ENCODE measurements at regions not wholly inside any gene's neighbourhood (a gene's known extent, or its start where the extent isn't known, plus 50 kb on each side); places are given as distances from the start of the nearest gene placed in this dataset.
"Not testable (repeated sequence)": the region's sequence is repeated elsewhere in the genome, so short reads cannot be mapped to it uniquely, and the experiment has no call there.

DNA sequence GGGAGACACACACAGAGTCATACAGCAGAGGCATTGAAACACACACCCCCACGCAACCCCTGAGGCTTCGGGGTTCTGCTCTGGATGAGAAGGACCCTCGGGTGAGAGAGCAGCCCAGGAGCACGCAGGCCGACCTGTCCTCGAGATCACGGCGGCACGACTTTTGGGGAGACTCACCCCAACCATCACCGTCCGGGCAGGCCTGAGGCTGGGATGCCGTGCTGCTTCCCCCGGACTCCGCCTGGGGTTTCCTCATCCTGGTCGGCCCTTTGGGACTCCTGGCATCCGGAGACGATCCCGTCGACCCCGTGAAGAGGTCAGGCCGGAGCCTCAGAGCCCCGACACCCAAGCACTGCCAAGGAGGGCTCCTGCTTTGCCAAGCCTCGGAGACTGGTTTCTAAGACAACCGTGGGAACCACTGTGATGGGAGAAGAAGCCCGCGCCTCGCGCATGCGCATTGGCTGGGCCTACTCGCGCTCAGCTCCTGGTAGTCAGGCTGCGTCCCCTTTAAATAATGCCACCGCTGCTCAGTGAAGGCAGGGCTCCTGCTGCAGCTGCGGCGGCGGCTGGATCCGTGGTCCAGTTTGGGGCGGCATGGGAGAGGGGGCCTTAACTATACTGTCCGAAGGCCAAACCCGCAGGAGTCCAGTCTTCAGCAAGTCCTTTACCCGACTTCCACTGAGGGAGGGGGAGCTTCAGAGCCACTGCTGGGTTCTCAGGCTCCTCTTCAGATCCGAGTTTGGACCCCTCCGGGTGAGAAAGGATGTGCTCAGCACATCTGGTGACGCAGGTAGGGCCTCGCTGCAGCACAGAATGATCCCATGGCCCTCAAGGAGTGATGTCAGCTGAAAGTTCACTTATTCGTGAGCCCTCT, 171.4 kb upstream of the ZNF337 start:
- H3K4me1 Mint-ChIP-seq = no peaks in the 10 kb centered on the region
- H3K27me3 Mint-ChIP-seq (ENCODE audit: low read depth) = peaks cover 81% of the 10 kb centered on the region
- H3K9me3 Mint-ChIP-seq = no peaks in the 10 kb centered on the region
- H3K36me3 Mint-ChIP-seq (ENCODE audit: low read depth) = no peaks in the 10 kb centered on the region
- peak overlapping the region; percentile 59 to 73 (median 67) for H3K4me3 Mint-ChIP-seq
- TF ChIP-seq, protein P1, sequence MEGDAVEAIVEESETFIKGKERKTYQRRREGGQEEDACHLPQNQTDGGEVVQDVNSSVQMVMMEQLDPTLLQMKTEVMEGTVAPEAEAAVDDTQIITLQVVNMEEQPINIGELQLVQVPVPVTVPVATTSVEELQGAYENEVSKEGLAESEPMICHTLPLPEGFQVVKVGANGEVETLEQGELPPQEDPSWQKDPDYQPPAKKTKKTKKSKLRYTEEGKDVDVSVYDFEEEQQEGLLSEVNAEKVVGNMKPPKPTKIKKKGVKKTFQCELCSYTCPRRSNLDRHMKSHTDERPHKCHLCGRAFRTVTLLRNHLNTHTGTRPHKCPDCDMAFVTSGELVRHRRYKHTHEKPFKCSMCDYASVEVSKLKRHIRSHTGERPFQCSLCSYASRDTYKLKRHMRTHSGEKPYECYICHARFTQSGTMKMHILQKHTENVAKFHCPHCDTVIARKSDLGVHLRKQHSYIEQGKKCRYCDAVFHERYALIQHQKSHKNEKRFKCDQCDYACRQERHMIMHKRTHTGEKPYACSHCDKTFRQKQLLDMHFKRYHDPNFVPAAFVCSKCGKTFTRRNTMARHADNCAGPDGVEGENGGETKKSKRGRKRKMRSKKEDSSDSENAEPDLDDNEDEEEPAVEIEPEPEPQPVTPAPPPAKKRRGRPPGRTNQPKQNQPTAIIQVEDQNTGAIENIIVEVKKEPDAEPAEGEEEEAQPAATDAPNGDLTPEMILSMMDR (IDR thresholded peaks at IDR 0.05; ENCODE audit: unreplicated experiment in 3 of 3) = no peak
- no peak overlapping the region for H3K27ac Mint-ChIP-seq

DNA sequence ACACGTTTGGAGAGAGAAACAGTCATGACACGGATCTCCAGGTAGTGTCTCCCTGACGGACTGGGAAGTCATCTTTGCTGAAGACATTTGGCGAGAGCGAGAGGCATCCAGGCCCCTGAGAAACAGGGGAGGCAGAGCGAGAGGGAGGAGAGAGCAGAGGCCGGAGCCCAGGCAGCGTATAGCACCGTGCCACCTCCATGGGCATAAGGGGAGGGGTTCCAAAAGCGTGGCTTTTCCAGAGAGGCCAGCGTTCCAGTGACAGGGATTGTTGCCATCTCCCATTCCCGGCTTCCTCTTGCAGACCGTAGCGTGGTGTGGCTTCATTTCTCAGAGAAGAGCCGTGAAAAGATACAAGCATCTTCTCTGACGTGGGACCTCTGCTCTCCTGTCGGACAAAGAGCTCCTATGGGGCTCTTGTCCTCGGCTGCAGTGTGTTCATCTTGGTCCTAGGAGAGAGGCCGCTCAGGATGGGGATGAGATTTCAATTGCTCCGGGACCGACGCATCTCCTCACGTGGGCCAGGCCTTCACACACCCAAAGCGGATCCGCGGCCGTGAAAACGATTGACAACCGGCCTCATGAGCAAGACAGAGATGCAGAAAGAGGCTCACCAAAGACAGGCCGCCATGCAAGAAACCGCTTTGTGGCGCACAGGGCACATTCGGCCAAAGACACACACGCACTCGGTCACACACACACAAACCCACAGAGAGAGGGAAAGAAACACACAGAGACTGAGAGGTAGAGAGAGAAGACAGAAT, 170.5 kb upstream of the ZNF337 start:
- not testable (repeated sequence) for H3K36me3 Mint-ChIP-seq (ENCODE audit: low read depth); H3K4me1 Mint-ChIP-seq

DNA sequence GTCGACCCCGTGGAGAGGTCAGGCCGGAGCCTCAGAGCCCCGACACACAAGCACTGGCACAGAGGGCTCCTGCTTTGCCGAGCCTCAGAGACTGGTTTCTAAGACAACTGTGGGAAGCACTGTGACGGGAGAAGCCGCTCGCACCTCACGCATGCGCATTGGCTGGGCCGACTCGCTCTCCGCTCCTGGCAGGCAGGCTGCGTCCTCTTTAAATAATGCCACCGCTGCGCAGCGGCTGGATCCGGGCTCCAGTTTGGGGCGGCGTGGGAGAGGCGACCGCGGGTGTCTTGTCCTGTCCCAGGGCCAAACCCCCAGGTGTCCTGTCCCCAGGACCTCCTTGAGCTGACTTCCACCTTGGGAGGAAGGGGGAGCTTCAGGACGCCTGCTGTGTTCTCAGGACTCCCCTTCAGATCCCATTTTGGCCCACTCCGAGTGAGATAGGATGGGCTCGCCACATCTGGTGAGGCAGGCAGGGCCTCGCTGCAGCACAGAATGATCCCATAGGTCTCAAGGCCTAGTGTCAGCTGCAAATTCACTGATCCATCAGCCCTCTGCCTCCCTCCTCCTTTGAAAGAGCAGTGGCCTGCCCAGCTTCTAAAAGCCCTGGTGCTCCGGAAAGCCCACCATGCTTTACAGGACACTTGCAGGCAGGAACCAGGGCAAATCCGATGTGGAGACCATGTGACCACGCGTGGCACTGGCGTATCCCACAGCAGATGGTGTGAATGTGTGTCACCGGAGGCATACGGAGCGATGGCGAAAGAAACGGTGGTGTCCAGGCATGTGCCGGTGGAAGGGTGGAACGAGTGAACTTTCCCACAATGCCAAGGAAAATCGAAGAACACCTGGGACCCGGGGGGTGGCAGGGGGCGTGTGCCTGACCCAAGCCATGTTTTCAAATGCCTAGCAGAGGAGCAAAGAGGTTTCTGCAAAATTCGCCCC, 169.3 kb upstream of the ZNF337 start:
- TF ChIP-seq, protein P1 (IDR thresholded peaks at IDR 0.05; ENCODE audit: unreplicated experiment in 3 of 3) = no peak
- Mint-ChIP-seq H3K9me3 (no peaks in the 10 kb centered on the region), H3K27me3 (ENCODE audit: low read depth) (peaks cover 93% of the 10 kb centered on the region), H3K4me1 (peaks cover 12% of the 10 kb centered on the region), H3K36me3 (ENCODE audit: low read depth) (no peaks in the 10 kb centered on the region), H3K27ac (no peak overlapping the region), H3K4me3 (peak overlapping the region; percentile 59 to 73 (median 71))

More for the DNA sequence above, 170.5 kb upstream of the ZNF337 start:
- H3K9me3 Mint-ChIP-seq, H3K27ac Mint-ChIP-seq: not testable (repeated sequence)
- H3K27me3 Mint-ChIP-seq (ENCODE audit: low read depth) = peaks cover 89% of the 10 kb centered on the region
- peak overlapping the region; percentile 51 to 73 (median 67) for H3K4me3 Mint-ChIP-seq

DNA sequence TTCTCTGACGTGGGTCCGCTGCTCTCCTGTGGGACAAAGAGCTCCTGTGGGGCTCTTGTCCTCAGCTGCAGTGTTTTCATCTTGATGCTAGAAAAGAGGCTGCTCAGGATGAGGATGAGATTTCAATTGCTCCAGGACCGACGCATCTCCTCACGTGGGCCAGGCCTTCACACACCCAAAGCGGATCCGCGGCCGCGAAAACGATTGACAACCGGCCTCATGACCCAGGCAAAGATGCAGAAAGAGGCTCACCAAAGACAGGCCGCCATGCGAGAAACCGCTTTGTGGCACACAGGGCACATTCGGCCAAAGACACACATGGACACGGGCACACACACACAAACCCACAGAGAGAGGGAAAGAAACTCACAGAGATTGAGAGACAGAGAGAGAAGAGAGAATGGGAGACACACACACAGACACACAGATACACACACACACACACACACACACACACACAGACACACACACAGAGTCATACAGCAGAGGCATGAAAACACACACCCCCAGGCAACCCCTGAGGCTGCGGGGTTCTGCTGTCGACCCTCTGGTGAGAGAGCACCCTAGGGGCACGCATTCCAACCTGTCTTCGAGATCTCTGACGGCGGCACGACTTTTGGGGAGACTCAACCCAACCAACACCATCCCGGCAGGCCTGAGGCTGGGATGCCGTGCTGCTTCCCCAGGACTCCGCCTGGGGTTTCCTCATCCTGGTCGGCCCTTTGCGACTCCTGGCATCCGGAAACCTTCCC, 168.5 kb upstream of the ZNF337 start:
- Mint-ChIP-seq H3K27me3 (ENCODE audit: low read depth) (peaks cover 95% of the 10 kb centered on the region), H3K4me3 (peak overlapping the region; percentile 59 to 73 (median 71)), H3K4me1 (peaks cover 16% of the 10 kb centered on the region)
- H3K27ac Mint-ChIP-seq; H3K9me3 Mint-ChIP-seq; H3K36me3 Mint-ChIP-seq (ENCODE audit: low read depth): not testable (repeated sequence)

DNA sequence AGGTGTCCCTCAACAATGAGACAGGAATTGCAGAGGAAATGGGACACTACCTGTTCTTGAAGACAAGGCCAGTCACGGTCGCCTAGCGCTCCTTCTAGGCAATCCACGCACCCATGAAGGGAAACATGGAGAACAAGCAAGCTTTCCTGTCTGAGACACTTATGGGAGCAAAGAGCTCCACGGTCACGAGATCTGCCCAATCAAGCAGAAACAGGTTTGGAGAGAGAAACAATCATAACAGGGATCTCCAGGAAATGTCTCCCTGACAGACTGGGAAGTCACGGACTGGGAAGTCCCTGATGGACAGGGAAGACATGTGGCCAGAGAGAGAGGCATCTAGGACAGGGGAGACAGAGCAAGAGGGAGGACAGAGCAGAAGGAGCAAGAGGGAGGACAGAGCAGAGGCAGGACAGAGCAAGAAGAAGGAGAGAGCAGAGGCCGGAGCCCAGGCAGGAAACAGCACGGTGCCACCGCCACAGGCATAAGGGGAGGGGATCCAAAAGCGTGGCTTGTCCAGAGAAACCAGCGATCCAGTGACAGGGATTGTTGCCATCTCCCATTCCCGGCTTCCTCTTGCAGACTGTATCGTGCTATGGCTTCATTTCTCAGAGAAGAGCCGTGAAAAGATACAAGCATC, 167.8 kb upstream of the ZNF337 start:
- H3K27ac Mint-ChIP-seq = no peak overlapping the region
- TF ChIP-seq, protein P1 (IDR thresholded peaks at IDR 0.05; ENCODE audit: unreplicated experiment in 3 of 3) = no peak
- peaks cover 16% of the 10 kb centered on the region for H3K4me1 Mint-ChIP-seq
- peak overlapping the region; percentile 59 to 81 (median 76) for H3K4me3 Mint-ChIP-seq
- H3K27me3 Mint-ChIP-seq (ENCODE audit: low read depth) = peaks cover 96% of the 10 kb centered on the region
- H3K9me3 Mint-ChIP-seq = no peaks in the 10 kb centered on the region
- H3K36me3 Mint-ChIP-seq (ENCODE audit: low read depth) = no peaks in the 10 kb centered on the region

All from nephron (organoid).